SK-N-SH treated with all-trans-retinoic acid at 6 μM for 48 hours (cell line): ENCODE measurements at regions not wholly inside any gene's neighbourhood (a gene's known extent, or its start where the extent isn't known, plus 50 kb on each side); places are given as distances from the start of the nearest gene placed in this dataset.

Experiments used
- ATAC-seq: fragments of 200-7000 bp; cut with Tn5 transposase; 3 replicates; pipeline ENCODE4 v1.9.1; 2020; ENCODE audit warnings: mild to moderate bottlenecking, moderate library complexity
- ARNTL ChIP-seq: fragments of 450-650 bp; formaldehyde crosslinking; IDR thresholded peaks from 2 replicates; pipeline ENCODE4 v1.5.0; 2020; ENCODE audit warnings: low read depth, mild to moderate bottlenecking, moderate library complexity, borderline replicate concordance
- BACH2 ChIP-seq: fragments of 250-450 bp; sonication (Bioruptor Pico); IDR thresholded peaks from 2 replicates; pipeline ENCODE4 v1.9.0; 2021; ENCODE audit warnings: mild to moderate bottlenecking, borderline replicate concordance
- CREB5 ChIP-seq: fragments of 250-450 bp; sonication (Bioruptor Pico); IDR thresholded peaks from 2 replicates; pipeline ENCODE4 v1.5.1; 2020; ENCODE audit warnings: low read depth, mild to moderate bottlenecking, moderate library complexity
- CSDC2 ChIP-seq: fragments of 250-450 bp; sonication (Bioruptor Pico); IDR thresholded peaks from 2 replicates; pipeline ENCODE4 v1.5.0; 2020; ENCODE audit warnings: mild to moderate bottlenecking, moderate library complexity
- CSRNP3 ChIP-seq: fragments of 250-450 bp; sonication (Bioruptor Pico); IDR thresholded peaks from 2 replicates; pipeline ENCODE4 v1.5.1; 2021; ENCODE audit warnings: mild to moderate bottlenecking, moderate library complexity
- ESRRG ChIP-seq: fragments of 250-450 bp; sonication (Bioruptor Pico); IDR thresholded peaks from 2 replicates; pipeline ENCODE4 v1.6.1; 2021; ENCODE audit warnings: mild to moderate bottlenecking
- ISL1 ChIP-seq: fragments of 250-450 bp; sonication (Bioruptor Pico); IDR thresholded peaks from 2 replicates; pipeline ENCODE4 v2.1.2; 2022; ENCODE audit warnings: mild to moderate bottlenecking, moderate library complexity
- OSR1 ChIP-seq: fragments of 250-450 bp; sonication (Bioruptor Pico); IDR thresholded peaks from 2 replicates; pipeline ENCODE4 v1.8.0; 2022; ENCODE audit warnings: moderate library complexity, mild to moderate bottlenecking, inconsistent platforms
- POU6F1 ChIP-seq: fragments of 250-450 bp; sonication (Bioruptor Pico); IDR thresholded peaks from 2 replicates; pipeline ENCODE4 v1.8.0; 2021; ENCODE audit warnings: low read depth, mild to moderate bottlenecking, moderate library complexity, borderline replicate concordance
- PPARA ChIP-seq: fragments of 250-450 bp; sonication (Bioruptor Pico); IDR thresholded peaks from 2 replicates; pipeline ENCODE4 v1.5.0; 2020; ENCODE audit warnings: mild to moderate bottlenecking, borderline replicate concordance
- RARB ChIP-seq: fragments of 250-450 bp; sonication (Bioruptor Pico); IDR thresholded peaks from 2 replicates; pipeline ENCODE4 v1.8.0; 2021; ENCODE audit warnings: mild to moderate bottlenecking, moderate library complexity
- SNAI2 ChIP-seq: fragments of 250-450 bp; sonication (Bioruptor Pico); IDR thresholded peaks from 2 replicates; pipeline ENCODE4 v1.5.0; 2020; ENCODE audit warnings: mild to moderate bottlenecking, moderate library complexity
- TCF4 ChIP-seq: fragments of 250-450 bp; sonication (Bioruptor Pico); IDR thresholded peaks from 2 replicates; pipeline ENCODE4 v1.8.0; 2021; ENCODE audit warnings: mild to moderate bottlenecking, moderate library complexity, borderline replicate concordance
- TOX ChIP-seq: fragments of 250-450 bp; sonication (Bioruptor Pico); IDR thresholded peaks from 2 replicates; pipeline ENCODE4 v1.8.0; 2021; ENCODE audit warnings: mild to moderate bottlenecking, moderate library complexity, borderline replicate concordance
- TSHZ2 ChIP-seq: fragments of 250-450 bp; sonication (Bioruptor Pico); IDR thresholded peaks from 2 replicates; pipeline ENCODE4 v1.5.0; 2020; ENCODE audit warnings: mild to moderate bottlenecking, moderate library complexity
- ZC3H10 ChIP-seq: fragments of 250-450 bp; sonication (Bioruptor Pico); IDR thresholded peaks from 2 replicates; pipeline ENCODE4 v1.5.1; 2021; ENCODE audit warnings: mild to moderate bottlenecking, moderate library complexity
- ZFP3 ChIP-seq: fragments of 250-450 bp; sonication (Bioruptor Pico); IDR thresholded peaks from 2 replicates; pipeline ENCODE4 v1.5.0; 2020; ENCODE audit warnings: mild to moderate bottlenecking, moderate library complexity
- ZFP30 ChIP-seq: fragments of 450-650 bp; formaldehyde crosslinking; IDR thresholded peaks from 2 replicates; pipeline ENCODE4 v1.5.0; 2022; ENCODE audit warnings: mild to moderate bottlenecking, moderate library complexity
- ZNF565 ChIP-seq: fragments of 450-650 bp; formaldehyde crosslinking; conservative IDR thresholded peaks from 2 replicates; pipeline ENCODE4 v1.5.0; 2020; ENCODE audit warnings: low read depth, mild to moderate bottlenecking, moderate library complexity
- ZNF8 ChIP-seq: fragments of 450-650 bp; formaldehyde crosslinking; IDR thresholded peaks from 2 replicates; pipeline ENCODE4 v1.5.0; 2020; ENCODE audit warnings: mild to moderate bottlenecking, moderate library complexity

DNA sequence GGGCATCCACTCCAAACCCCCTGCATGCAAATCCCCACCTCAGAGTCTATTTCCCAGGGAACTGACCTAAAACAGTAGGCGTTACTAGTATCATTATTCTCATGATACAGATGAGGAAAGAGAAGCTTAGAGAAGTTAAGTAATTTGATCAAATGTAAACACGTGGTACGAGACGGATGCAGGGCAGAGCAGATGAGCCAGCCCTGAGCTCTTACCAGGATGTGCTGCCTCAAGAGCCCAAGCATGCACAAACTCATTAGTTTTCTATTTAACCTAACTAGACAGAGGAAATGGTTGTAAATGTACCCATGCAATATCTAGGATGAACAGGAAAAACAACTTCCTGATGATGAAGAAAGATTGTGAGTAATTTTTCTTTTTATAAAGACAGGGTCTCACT lies 173.3 kb upstream of the RASSF8 start:
- no peak for TF ChIP-seq POU6F1 (CRISPR knock-in tag)
- TF ChIP-seq SNAI2 (CRISPR knock-in tag): no peak
- TF ChIP-seq TCF4: no peak
- no peak for TF ChIP-seq ZNF8 (CRISPR knock-in tag)
- TF ChIP-seq CSRNP3 (CRISPR knock-in tag): no peak
- no peak for TF ChIP-seq RARB (CRISPR knock-in tag)
- ATAC-seq: no peak

- no peak for TF ChIP-seq BACH2 (CRISPR knock-in tag)
- TF ChIP-seq CREB5 (CRISPR knock-in tag): no peak
- TF ChIP-seq ZNF8 (CRISPR knock-in tag): no peak
- TF ChIP-seq ZFP30 (CRISPR knock-in tag): no peak
- TF ChIP-seq SNAI2 (CRISPR knock-in tag): no peak
- TF ChIP-seq OSR1 (CRISPR knock-in tag): no peak
- no peak for TF ChIP-seq PPARA (CRISPR knock-in tag)
- no peak for TF ChIP-seq ARNTL (CRISPR knock-in tag)
- no peak for TF ChIP-seq ZC3H10 (CRISPR knock-in tag)
- no peak for TF ChIP-seq ZFP3 (CRISPR knock-in tag)
- TF ChIP-seq ESRRG (CRISPR knock-in tag): no peak
- TF ChIP-seq TSHZ2 (CRISPR knock-in tag): no peak
- no peak for TF ChIP-seq ZNF565 (CRISPR knock-in tag)
- no peak for TF ChIP-seq CSRNP3 (CRISPR knock-in tag)
- TF ChIP-seq ISL1 (CRISPR knock-in tag): no peak
- no peak for TF ChIP-seq CSDC2 (CRISPR knock-in tag)
- no peak for TF ChIP-seq TOX (CRISPR knock-in tag)
These were observed 170.8 kb upstream of the RASSF8 start for GRCh38 chr12:25787701-25788100.

DNA sequence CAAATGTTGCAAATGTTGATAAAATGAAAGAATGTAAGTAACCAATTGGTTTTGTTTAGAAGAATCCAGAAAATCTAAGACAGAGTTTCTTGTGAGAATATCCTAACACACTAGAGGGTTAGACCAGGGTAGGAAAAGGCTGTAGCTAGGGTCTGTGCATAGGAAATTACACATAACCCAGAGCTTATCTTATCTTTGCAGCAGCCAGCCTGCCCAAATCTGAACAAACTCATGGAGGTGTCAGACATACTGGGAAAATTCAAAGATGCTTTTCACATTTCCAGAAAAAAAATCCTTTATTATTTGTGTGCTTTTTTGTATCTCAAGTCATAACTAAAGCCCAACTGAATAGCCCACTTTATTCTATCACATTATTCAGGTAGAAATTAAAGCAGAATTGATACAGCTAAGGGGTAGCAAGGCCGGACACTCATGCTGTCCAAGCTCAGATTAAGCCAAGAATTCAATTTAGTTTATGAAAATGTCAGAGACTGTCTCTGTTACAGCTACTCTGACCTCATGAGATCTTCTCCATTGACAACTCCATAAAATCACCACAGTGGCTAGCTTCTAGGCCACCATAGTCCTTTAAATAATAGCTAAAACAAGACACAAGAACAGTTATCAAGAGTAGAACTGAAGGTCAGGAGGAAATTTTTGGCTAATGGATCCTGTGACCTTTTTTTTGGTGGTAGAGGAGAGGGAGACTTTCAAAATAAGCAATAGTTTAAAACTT lies 169.6 kb upstream of the RASSF8 start:
- TF ChIP-seq ZNF565 (CRISPR knock-in tag) (no peak), ZC3H10 (CRISPR knock-in tag) (no peak), PPARA (CRISPR knock-in tag) (no peak), OSR1 (CRISPR knock-in tag) (no peak), ZFP30 (CRISPR knock-in tag) (no peak), ZFP3 (CRISPR knock-in tag) (no peak)
- ATAC-seq: no peak

More at GRCh38 chr12:25787701-25788100, 170.8 kb upstream of the RASSF8 start:
- no peak for ATAC-seq
